KBM-7 (cell line): ENCODE measurements at regions not wholly inside any gene's neighbourhood (a gene's known extent, or its start where the extent isn't known, plus 50 kb on each side); places are given as distances from the start of the nearest gene placed in this dataset.
A peak's percentile ranks its signal among the peaks of the same experiment; 100 is the strongest.
"Not testable (repeated sequence)": the region's sequence is repeated elsewhere in the genome, so short reads cannot be mapped to it uniquely, and the experiment has no call there.

ENCODE experiments used
- DNase-seq: peaks from one replicate; pipeline ENCODE4 v3.0.0-alpha.2; 2015
- in situ Hi-C: fragments of 300-500 bp; cut with MboI; formaldehyde crosslinking; loops from 2 replicates; pipeline ENCODE4 v1.14.3; 2020; ENCODE audit warnings: low sequenced_read_pairs, low pct_unique_long_range_greater_than_20kb, mixed read lengths

DNA sequence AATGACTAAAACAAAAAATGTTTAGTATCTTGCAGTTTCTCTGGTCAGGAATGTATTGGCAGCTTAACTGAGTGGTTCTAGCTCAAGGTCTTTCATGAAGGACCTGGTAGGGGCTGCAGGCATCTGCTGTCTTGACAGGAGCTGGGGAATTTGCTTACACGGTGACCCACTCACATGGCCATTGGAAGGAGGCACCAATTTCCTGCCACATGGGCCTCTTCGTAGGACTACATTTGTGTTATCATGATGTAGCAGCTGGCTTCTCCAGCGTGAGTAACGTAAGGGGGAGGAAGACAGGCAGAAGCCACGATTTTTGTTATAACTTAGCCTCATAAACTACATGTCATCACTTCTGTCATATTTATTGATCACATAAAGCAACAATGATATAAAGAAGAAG is 376.3 kb downstream of the AMY1C start:
- in situ Hi-C loops, result no loop called here
- peak; percentile 30 for DNase-seq

GRCh38 chr1:104132382-104132973 is 382.8 kb downstream of the AMY1C start:
- in situ Hi-C loops, result no loop called here

DNA sequence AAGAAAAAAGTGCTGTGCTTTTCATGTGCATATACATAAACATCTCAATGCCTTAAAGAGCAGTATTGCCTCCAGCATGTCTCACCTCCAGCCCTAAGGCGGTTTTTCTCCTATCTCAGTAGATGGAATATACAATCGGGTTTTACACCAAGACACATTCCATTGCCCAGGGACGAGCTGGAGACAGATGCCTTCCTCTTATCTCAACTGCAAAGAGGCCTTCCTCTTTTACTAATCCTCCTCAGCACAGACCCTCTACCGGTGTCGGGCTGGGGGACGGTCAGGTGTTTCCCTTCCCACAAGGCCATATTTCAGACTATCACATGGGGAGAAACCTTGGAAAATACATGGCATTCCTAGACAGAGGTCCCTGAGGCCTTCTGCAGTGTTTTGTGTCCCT is 385.3 kb downstream of the AMY1C start:
- peak; percentile 25 for DNase-seq
- in situ Hi-C loops, result not testable (repeated sequence)

More at GRCh38 chr1:104132382-104132973, 382.8 kb downstream of the AMY1C start:
- peak; percentile 25 for DNase-seq

- no peak for DNase-seq
- in situ Hi-C loops, result no loop called here
Measured at GRCh38 chr1:104136621-104137020, 386.9 kb downstream of the AMY1C start.

DNA sequence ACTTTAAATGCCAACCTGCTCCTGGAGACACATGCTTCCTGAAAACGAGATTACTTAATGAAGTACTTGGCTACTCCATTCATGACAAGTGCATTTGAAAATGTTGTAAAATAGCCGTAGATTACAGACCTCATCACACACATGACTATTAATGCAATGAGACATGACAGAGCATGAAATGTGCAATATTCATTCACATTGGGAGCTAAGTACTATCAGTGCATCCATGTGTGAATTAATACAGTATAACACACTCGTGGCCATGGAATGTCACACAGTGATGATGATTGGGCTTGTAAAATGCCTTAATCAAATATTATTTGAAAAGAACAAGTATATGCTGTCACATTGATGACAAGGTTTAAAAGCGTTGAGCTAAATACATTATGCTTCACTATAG is 407.0 kb downstream of the AMY1C start:
- in situ Hi-C loops, result no loop called here
- DNase-seq, result no peak

DNA sequence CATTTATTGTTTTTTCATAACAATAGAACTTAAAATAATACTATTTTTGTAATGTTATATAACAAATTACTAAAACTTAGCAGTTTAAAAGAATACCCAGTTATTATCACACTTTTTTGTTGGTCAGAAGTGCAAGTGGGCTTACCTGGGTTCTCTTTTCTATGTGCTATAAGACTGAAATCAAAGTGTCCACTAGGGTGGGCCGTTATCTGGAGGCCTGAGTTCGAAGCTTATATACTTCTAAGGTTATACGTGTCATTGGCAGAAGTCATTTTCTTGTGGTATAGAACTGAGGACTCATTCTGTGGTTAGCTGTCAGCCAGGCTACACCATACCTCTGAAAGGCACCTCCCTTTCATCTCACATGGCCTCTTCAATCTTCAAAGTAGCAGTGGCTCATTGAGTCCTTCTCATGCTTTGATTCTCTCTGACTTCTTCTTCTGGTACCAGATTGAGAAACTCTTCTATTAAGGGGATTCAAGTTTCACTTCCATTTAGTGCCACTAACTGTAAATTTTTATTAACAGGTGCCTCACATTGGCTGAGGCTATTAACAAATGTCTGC is 414.3 kb downstream of the AMY1C start:
- peak; percentile 27 for DNase-seq
- in situ Hi-C loops, result no loop called here

- DNase-seq, result no peak
- in situ Hi-C loops, result no loop called here
Measured at GRCh38 chr1:104172243-104172681, 422.6 kb downstream of the AMY1C start.

- DNase-seq, result peak; percentile 54
- in situ Hi-C loops, result no loop called here
Measured at GRCh38 chr1:104182251-104182650, 432.6 kb downstream of the AMY1C start.

GRCh38 chr1:104189207-104189606 is 439.5 kb downstream of the AMY1C start:
- no peak for DNase-seq
- in situ Hi-C loops, result no loop called here

- in situ Hi-C loops, result no loop called here
- DNase-seq, result no peak
Measured at GRCh38 chr1:104190821-104191220, 441.1 kb downstream of the AMY1C start.

DNA sequence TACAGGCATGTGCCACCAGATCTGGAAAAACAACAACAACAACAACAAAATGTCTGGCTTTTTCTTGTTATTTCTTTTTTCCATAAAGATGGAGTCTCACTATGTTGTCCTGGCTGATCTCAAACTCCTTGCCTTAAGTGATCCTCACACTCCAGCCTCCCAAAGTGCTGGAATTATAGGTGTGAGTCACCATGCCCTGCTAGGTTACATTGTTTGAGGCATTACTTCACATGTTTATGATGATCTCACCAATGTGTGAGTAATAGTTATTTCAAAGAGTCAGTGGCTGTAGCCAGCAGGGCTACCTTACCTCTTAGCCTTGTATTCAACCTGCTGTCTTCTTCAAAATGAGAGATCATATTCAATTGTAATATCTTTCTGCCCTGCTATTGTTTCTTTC is 445.7 kb downstream of the AMY1C start:
- in situ Hi-C loops, result no loop called here
- DNase-seq, result no peak

- no peak for DNase-seq
- in situ Hi-C loops, result no loop called here
Measured at GRCh38 chr1:104196136-104196535, 446.4 kb downstream of the AMY1C start.

GRCh38 chr1:104197516-104197915 is 447.8 kb downstream of the AMY1C start:
- no peak for DNase-seq
- in situ Hi-C loops, result no loop called here

DNA sequence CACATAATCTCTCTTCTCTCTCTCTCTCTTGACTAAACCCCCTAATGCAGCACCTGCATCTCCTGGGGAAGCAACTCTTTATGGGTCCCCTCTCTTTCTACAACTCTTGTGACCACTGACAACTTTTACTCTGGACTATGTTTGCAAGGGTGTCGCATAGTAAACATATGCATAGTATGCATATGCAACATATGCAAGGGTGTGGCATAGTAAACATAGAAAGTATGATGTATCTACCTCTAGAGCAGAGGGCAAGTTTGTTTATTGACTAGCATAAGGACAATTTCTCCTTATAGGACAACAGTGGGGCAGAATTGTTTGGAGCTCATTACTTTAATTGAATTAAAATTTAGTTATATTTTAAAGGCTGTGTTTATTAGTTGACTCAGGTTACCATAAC is 462.5 kb downstream of the AMY1C start:
- in situ Hi-C loops, result no loop called here
- DNase-seq, result no peak

DNA sequence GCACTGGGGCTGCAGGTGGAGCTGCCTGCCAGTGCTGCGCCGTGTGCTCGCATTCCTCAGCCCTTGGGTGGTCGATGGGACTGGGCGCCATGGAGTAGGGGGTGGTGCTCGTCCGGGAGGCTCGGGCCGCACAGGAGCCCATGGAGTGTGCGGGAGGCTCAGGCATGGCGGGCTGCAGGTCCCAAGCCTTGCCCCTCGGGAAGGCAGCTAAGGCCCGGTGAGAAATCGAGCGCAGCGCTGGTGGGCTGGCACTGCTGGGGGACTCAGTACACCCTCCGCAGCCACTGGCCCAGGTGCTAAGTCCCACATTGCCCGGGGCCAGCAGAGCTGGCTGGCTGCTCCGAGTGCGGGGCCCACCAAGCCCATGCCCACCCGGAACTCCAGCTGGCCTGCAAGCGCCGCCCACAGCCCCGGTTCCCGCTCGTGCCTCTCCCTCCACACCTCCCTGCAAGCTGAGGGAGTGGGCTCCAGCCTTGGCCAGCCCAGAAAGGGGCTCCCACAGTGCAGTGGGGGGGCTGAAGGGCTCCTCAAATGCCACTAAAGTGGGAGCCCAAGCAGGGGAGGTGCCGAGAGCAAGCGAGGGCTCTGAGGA is 467.8 kb downstream of the AMY1C start:
- DNase-seq, in situ Hi-C loops: not testable (repeated sequence)

DNA sequence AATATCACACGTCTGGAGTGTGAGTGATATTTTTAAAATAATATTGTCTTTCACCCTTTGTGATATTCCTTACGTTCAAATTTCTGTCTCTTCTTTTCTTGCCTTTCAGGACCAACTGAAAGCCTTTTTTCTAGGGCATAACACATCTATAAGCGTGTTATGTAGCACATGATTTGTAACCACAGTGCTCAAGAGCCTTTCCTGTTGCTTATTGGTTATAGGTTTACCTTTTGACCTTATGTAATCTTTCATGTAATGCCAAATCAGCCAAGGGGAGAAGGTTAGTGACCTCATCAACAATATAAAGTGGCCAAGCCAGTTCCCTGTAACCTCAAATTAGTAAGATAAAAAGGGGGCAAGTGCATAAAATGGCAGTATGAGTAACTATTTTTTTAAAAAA is 480.2 kb downstream of the AMY1C start:
- in situ Hi-C loops, result no loop called here
- no peak for DNase-seq

- DNase-seq, result no peak
- in situ Hi-C loops, result no loop called here
Measured at GRCh38 chr1:104231676-104232075, 482.0 kb downstream of the AMY1C start.

DNA sequence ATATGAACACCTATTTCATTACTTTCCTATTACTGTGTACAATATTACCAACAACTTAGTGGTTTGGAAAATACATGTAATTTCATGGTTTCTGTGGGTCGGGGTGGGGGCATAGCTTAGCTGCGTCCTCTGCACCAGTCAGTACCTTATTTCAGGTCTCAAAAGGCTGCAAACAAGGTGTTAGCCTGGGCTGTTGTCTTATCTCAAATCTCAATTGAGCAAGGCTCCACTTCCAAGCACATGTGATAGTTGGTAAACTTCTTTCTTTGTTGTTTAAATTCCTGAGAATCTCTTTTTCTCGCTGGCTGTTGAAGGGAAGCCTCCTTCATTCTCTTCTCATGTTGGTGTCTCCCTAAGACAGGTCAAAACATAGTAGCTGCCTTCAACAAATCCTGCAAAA is 485.4 kb downstream of the AMY1C start:
- no peak for DNase-seq

GRCh38 chr1:104238991-104239390 is 489.3 kb downstream of the AMY1C start:
- DNase-seq, result peak; percentile 8
- in situ Hi-C loops, result no loop called here

More for the DNA sequence above, 485.4 kb downstream of the AMY1C start:
- in situ Hi-C loops, result no loop called here

GRCh38 chr1:104248385-104248784 is 498.7 kb downstream of the AMY1C start:
- DNase-seq, result no peak
- in situ Hi-C loops, result no loop called here

- in situ Hi-C loops, result no loop called here
- no peak for DNase-seq
Measured at GRCh38 chr1:104259481-104259880, 509.8 kb downstream of the AMY1C start.
